SH-SY5Y (cell line): ENCODE measurements at regions not wholly inside any gene's neighbourhood (a gene's known extent, or its start where the extent isn't known, plus 50 kb on each side); places are given as distances from the start of the nearest gene placed in this dataset.

ENCODE experiments used
- GATA2 ChIP-seq: IDR thresholded peaks from 2 replicates; pipeline ENCODE4 v1.6.1; 2011; ENCODE audit warnings: mild to moderate bottlenecking, low read depth, low read length
- GATA3 ChIP-seq: IDR thresholded peaks from 2 replicates; pipeline ENCODE4 v1.6.1; 2011; ENCODE audit warnings: low read depth, mild to moderate bottlenecking, low read length, moderate library complexity

GRCh38 chr3:157871248-157871647, 235.0 kb downstream of the SHOX2 start:
- no peak for TF ChIP-seq GATA2
- no peak for TF ChIP-seq GATA3
